ENCODE measurements at regions not wholly inside any gene's neighbourhood (a gene's known extent, or its start where the extent isn't known, plus 50 kb on each side); places are given as distances from the start of the nearest gene placed in this dataset.

DNA sequence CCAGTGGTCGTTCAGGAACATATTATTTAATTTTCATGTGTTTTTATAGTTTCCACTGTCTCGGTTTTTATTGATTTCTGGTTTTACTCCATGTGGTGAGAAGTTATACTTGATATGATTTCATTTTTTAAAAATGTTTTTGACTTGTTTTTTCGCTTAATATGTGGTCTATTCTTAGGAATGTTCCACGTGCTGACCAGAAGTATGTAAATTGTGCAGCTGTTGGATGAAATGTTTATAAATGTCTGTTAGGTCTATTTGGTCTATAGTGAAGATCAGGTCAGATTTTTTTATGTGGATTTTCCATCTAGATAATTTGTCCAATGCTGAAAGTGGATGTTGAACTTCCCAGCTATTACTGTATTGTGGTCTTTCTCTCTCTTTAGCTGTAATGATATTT, 433.8 kb upstream of the MIS18BP1 start:
- TF ChIP-seq, protein P1, sequence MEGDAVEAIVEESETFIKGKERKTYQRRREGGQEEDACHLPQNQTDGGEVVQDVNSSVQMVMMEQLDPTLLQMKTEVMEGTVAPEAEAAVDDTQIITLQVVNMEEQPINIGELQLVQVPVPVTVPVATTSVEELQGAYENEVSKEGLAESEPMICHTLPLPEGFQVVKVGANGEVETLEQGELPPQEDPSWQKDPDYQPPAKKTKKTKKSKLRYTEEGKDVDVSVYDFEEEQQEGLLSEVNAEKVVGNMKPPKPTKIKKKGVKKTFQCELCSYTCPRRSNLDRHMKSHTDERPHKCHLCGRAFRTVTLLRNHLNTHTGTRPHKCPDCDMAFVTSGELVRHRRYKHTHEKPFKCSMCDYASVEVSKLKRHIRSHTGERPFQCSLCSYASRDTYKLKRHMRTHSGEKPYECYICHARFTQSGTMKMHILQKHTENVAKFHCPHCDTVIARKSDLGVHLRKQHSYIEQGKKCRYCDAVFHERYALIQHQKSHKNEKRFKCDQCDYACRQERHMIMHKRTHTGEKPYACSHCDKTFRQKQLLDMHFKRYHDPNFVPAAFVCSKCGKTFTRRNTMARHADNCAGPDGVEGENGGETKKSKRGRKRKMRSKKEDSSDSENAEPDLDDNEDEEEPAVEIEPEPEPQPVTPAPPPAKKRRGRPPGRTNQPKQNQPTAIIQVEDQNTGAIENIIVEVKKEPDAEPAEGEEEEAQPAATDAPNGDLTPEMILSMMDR (IDR thresholded peaks at IDR 0.05), result no peak
- TF ChIP-seq ZFX (IDR thresholded peaks at IDR 0.05; ENCODE audit: borderline replicate concordance), result no peak

Measured in 22Rv1 (cell line).